DND-41 (cell line): ENCODE measurements at regions not wholly inside any gene's neighbourhood (a gene's known extent, or its start where the extent isn't known, plus 50 kb on each side); places are given as distances from the start of the nearest gene placed in this dataset.

Experiments used
- ATAC-seq: fragments of 200-7000 bp; cut with Tn5 transposase; 3 replicates; pipeline ENCODE4 v1.9.1; 2021; ENCODE audit warnings: low read depth; ENCODE audit not compliant: insufficient read depth
- DNase-seq: peaks from one replicate; pipeline ENCODE4 v3.0.0-alpha.2; 2020
- H2AFZ ChIP-seq: 2 replicates; pipeline ENCODE4 v1.6.0; 2012; ENCODE audit warnings: low read depth, low read length
- H3K27ac ChIP-seq: 2 replicates; pipeline ENCODE4 v1.5.1; 2012; ENCODE audit warnings: low read length, inconsistent platforms
- H3K27me3 ChIP-seq: fragments of 200-600 bp; sonication (generic); 2 replicates; pipeline ENCODE4 v1.6.0; 2012; ENCODE audit warnings: low read length, mild to moderate bottlenecking, inconsistent platforms; ENCODE audit not compliant: insufficient read depth, poor library complexity
- H3K36me3 ChIP-seq: 2 replicates; pipeline ENCODE4 v1.5.1; 2012; ENCODE audit warnings: low read length, inconsistent platforms; ENCODE audit not compliant: insufficient read depth
- H3K4me1 ChIP-seq: 2 replicates; pipeline ENCODE4 v1.5.1; 2012; ENCODE audit warnings: mild to moderate bottlenecking, low read length; ENCODE audit not compliant: insufficient read depth
- H3K4me2 ChIP-seq: 2 replicates; pipeline ENCODE4 v1.6.0; 2012; ENCODE audit warnings: mild to moderate bottlenecking, moderate library complexity, low read length, inconsistent platforms; ENCODE audit not compliant: insufficient read depth
- H3K4me3 ChIP-seq, 2 experiments: fragments of 200-600 bp in 1 of 2; shearing (Covaris generic) in 1 of 2; 2 replicates each; pipeline ENCODE4 v1.5.1; 2012 to 2016; ENCODE audit warnings: inconsistent platforms in 2 of 2, low read length in 2 of 2, mild to moderate bottlenecking in 2 of 2, low read depth in 1 of 2, moderate library complexity in 1 of 2
- H3K79me2 ChIP-seq: 2 replicates; pipeline ENCODE4 v1.6.0; 2012; ENCODE audit warnings: low read length, inconsistent platforms; ENCODE audit not compliant: insufficient read depth
- H3K9ac ChIP-seq: 2 replicates; pipeline ENCODE4 v1.6.0; 2012; ENCODE audit warnings: low read depth, mild to moderate bottlenecking, inconsistent platforms, low read length, moderate library complexity
- H3K9me3 ChIP-seq: 2 replicates; pipeline ENCODE4 v1.5.1; 2012; ENCODE audit warnings: low read length, moderate library complexity, mild to moderate bottlenecking, inconsistent platforms; ENCODE audit not compliant: insufficient read depth, severe bottlenecking
- H4K20me1 ChIP-seq: 2 replicates; pipeline ENCODE4 v1.6.0; 2012; ENCODE audit warnings: low read length; ENCODE audit not compliant: insufficient read depth
- CTCF ChIP-seq: IDR thresholded peaks from 2 replicates; pipeline ENCODE4 v1.5.1; 2012; ENCODE audit warnings: borderline replicate concordance, low read length, moderate library complexity, mild to moderate bottlenecking; ENCODE audit not compliant: poor library complexity, severe bottlenecking; ENCODE audit errors: extremely low read depth
- EZH2 ChIP-seq: IDR thresholded peaks from 3 replicates; pipeline ENCODE4 v1.6.1; 2012; ENCODE audit warnings: borderline replicate concordance, low read depth, mild to moderate bottlenecking, moderate library complexity, low read length, inconsistent platforms; ENCODE audit not compliant: severe bottlenecking

DNA sequence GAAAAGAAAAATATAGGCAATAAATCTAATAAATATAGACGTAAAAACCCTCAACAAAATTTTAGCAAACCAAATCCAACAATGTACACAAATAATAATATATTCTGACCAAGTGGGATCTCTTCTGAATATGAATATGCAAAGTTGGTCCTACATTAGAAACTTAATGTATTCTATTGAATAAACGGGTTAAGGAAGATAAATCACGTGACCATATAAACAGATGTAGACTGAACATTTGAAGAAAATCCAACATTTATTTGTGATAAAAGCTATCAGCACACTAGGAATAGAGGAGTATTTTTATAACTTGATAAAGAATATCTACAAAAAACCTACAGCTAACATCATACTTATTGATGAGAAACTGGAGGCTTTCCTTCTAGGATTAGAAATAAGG is 502.8 kb upstream of the KIF2B start:
- ATAC-seq (no peak), DNase-seq (no peak)
- Histone ChIP-seq H3K4me1 (no peaks in the 10 kb centered on the region), H3K36me3 (no peaks in the 10 kb centered on the region), H3K9me3 (no peaks in the 10 kb centered on the region), H3K27me3 (no peaks in the 10 kb centered on the region), H4K20me1 (no peaks in the 10 kb centered on the region), H3K9ac (no peak overlapping the region), H3K27ac (no peak overlapping the region), H3K79me2 (no peaks in the 10 kb centered on the region), H3K4me3 (no peak overlapping the region), H2AFZ (no peak overlapping the region), H3K4me2 (no peak overlapping the region)
- TF ChIP-seq CTCF (no peak), EZH2 (no peak)

DNA sequence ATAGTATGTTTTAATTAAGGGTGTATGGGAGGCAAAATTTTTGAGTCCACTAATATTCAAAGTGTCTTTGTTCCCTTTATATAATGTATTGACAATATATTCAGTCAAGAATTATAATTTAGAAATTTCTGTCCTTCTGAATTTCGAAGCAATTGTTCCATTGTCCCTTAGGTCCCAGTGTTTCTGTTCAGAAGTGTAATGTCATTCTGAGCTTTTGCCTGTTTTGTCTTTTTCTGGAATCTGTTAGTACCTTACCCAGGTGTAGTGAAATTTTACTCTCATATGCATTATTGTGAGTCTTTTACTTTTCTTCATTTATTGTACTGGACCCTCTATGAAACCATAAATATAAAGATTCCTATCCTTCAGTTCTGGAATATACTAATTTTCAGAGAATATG is 505.7 kb upstream of the KIF2B start:
- Histone ChIP-seq H3K9ac (no peak overlapping the region), H3K27ac (no peak overlapping the region), H3K79me2 (no peaks in the 10 kb centered on the region), H4K20me1 (no peaks in the 10 kb centered on the region), H3K4me2 (no peak overlapping the region), H3K27me3 (no peaks in the 10 kb centered on the region), H3K4me1 (no peaks in the 10 kb centered on the region), H3K36me3 (no peaks in the 10 kb centered on the region), H2AFZ (no peak overlapping the region), H3K4me3 (no peak overlapping the region), H3K9me3 (no peaks in the 10 kb centered on the region)
- DNase-seq = no peak
- TF ChIP-seq EZH2 (no peak), CTCF (no peak)
- ATAC-seq = no peak

DNA sequence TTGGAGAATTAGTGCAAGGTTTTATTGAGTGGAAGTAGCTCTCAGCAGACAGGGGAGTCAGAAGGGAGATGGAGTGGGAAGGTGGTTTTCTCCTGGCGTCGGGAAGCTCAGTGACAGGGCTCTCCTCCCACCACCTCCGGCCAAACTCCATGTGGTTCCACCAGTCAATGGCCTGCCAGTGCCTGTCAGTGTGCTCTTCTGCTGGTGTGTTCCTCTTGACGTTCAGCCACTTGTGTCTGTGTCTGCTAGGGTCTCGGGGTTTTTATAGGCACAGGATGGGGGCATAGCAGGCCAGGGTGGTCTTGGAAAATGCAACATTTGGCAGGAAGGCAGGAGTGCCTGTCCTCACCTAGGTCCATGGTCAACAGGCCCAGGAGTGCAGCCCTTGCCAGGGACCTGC is 506.7 kb upstream of the KIF2B start:
- TF ChIP-seq EZH2 = no peak
- no peak for TF ChIP-seq CTCF

DNA sequence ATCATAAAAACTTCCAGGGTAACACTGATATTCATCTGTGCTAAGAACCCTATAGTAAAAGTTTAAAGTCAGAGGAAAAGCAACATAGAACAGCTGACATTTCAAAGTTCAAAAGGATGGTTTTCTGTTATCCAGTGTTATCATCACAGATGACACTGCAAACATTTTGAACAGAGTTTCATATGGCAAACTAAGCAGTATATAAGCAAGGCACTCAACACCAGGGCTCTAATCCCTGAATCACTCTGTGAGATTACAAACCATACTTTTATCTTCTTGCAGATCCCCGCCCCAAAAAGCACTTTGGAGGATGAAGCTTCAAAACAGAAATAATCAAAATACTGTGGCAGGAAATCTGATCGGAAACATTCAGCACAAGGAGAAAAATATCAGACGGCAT is 508.2 kb upstream of the KIF2B start:
- Histone ChIP-seq H3K79me2 (no peaks in the 10 kb centered on the region), H3K27ac (no peak overlapping the region), H3K9ac (no peak overlapping the region), H4K20me1 (no peaks in the 10 kb centered on the region), H3K4me1 (no peaks in the 10 kb centered on the region), H3K27me3 (no peaks in the 10 kb centered on the region), H3K36me3 (no peaks in the 10 kb centered on the region), H3K4me2 (no peak overlapping the region), H2AFZ (no peak overlapping the region), H3K4me3 (no peak overlapping the region), H3K9me3 (no peaks in the 10 kb centered on the region)
- ATAC-seq (no peak), DNase-seq (no peak)
- TF ChIP-seq CTCF = no peak
- no peak for TF ChIP-seq EZH2

More for the DNA sequence above, 506.7 kb upstream of the KIF2B start:
- H2AFZ ChIP-seq = no peak overlapping the region
- H3K9ac ChIP-seq = no peak overlapping the region
- H4K20me1 ChIP-seq = no peaks in the 10 kb centered on the region
- H3K79me2 ChIP-seq = no peaks in the 10 kb centered on the region
- no peaks in the 10 kb centered on the region for H3K4me1 ChIP-seq
- H3K9me3 ChIP-seq = no peaks in the 10 kb centered on the region
- H3K27ac ChIP-seq = no peak overlapping the region
- no peaks in the 10 kb centered on the region for H3K27me3 ChIP-seq
- DNase-seq (no peak), ATAC-seq (no peak)
- no peak overlapping the region for H3K4me2 ChIP-seq
- H3K36me3 ChIP-seq = no peaks in the 10 kb centered on the region
- no peak overlapping the region for H3K4me3 ChIP-seq
